ENCODE measurements at regions not wholly inside any gene's neighbourhood (a gene's known extent, or its start where the extent isn't known, plus 50 kb on each side); places are given as distances from the start of the nearest gene placed in this dataset.
"Not testable (repeated sequence)": the region's sequence is repeated elsewhere in the genome, so short reads cannot be mapped to it uniquely, and the experiment has no call there.

GRCh38 chr3:177405191-177405672 lies 207.9 kb upstream of the TBL1XR1 start:
- no peak for DNase-seq

DNA sequence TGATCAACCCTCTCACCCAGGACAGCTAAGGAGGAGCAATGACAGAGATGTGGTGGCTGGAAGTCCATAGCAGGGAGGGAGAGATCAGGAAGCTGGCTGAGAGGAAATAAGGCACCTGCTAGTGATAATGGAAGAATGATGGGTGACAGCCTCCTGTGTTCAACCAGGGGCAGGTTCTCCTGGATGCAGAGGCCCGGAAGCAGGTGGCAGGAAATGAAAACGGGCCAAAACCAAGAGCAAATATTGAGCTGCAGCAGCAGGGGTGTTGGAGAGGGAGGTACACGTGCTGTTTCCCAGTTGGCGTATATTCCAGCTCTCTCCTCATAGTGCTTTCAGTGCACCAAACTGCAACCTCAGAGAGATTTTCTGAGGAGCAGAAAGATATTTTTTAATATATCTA lies 213.4 kb upstream of the TBL1XR1 start:
- no peak for DNase-seq

- DNase-seq = no peak
Measured at GRCh38 chr3:177411201-177411600, 213.9 kb upstream of the TBL1XR1 start.

GRCh38 chr3:177412677-177413170 lies 215.4 kb upstream of the TBL1XR1 start:
- not testable (repeated sequence) for DNase-seq

DNA sequence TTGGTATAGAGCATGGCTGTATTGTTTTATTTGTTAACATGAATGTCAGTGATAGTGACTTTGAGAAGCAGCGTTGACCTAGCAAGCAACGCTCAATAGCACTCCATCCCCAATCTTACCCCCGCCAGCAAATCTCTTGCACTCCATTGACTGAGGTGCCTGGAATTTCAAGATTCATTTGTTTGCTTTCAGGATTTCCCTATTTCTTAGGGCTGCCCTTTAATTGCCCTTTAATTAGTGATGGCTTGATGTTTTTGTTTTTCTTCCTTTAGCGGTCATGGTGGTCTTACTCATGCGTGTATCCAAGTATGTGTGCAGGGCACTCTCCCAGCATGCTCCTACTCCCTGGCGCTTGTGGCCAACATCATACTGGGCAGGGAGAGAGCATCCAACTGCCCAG lies 216.8 kb upstream of the TBL1XR1 start:
- DNase-seq = no peak

DNA sequence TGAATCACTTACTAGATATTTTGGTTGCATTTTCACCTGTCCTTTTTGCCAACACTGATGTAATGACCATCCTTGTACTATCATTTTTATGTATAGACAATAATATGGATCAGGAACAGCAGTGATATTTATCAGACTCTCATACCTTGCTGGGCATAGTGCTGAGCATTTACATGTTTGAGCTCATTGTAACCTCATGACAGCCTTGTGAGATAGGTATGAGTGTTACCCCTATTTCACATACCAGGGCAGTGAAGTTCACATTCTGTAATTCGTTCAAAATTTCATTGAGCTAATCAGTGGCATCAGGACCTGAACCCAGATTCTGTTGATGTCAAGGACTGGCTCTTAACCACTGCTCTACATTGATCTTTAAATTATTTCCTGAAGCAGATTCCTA lies 221.5 kb upstream of the TBL1XR1 start:
- DNase-seq = no peak

GRCh38 chr3:177419904-177420601 lies 222.8 kb upstream of the TBL1XR1 start:
- DNase-seq = no peak

DNA sequence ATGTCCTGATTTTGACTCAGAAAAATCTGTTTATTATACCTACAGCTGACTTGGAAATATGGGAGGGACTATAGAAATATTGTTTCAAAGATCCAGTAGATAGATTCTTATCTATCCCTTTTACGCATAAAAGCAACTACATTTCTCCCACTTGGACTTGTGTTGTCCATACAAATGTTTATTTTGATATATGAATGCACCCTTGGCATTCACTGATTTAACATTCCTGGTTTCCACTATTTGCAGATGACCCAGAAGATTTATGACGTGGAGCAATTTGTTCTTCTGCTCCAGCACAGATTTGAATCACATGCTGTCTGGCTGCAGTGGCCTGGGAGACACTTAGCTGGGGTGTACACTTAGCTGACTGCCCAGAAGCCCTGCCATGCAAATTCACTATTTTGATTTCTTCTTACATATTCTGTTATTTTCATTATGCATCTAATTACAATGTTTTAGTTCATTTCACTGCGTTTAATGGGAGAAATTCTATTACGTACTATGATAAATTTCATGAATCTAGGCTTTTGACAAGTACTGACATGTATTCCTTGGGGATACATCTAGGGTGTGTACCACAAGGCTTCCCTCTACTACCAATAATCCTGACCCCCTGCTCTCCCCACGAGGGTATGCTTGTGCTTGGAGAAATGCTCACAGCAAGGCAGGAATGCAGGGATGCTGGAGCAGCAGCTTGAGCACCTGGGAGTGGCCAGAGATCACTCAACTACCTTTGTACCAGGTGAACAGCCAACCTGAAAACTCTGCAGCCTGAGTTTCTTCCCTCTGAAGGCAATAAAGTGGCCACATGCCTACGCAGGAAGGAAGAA lies 223.6 kb upstream of the TBL1XR1 start:
- no peak for DNase-seq

DNA sequence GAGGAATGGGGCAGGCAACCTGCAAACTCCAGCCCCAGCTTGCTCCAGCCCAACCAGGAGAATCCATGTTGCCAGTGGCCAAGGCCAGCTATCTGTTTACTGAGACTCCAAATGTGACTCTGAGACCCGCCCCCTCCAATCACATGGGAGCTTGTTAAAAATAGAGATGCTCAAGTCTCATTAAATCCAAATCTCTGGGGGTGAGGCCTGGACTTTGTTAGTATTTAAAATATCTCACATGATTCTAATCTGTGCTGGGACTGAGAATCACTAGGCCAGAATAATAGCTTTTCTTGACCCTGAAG lies 224.2 kb upstream of the TBL1XR1 start:
- DNase-seq = no peak

GRCh38 chr3:177424521-177424920 lies 227.2 kb upstream of the TBL1XR1 start:
- DNase-seq = no peak

- no peak for DNase-seq
Measured at GRCh38 chr3:177425042-177425441, 227.8 kb upstream of the TBL1XR1 start.

- DNase-seq = no peak
Measured at GRCh38 chr3:177426106-177426877, 229.0 kb upstream of the TBL1XR1 start.

DNA sequence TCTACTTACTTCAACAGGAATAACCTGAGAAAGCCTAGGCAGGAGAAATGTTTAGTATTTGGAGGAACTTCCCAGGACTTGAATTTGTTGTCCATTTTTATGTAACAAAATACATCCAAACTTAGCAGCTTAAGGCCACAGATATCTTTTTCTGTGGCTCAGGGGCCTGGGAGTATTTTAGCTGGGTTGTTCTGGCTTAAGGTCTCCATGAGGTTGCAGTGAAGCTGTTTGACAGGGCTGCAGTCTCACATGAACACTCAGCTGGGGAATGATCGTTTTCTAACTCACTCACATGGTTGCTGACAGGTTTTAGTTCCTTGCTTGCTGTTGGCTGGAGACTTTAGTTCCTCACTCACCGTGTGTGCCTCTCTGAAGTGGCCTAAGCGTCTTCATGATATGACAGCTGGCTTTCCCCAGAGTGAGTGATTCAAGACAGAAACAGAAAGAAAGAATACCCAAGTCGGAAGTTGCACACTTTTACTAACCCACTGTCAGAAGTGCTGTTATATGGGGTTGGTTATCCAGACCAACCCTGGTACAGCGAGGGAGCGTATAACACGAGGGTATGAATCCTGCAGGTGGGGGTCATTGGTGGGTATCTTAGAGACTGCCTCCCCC lies 229.7 kb upstream of the TBL1XR1 start:
- DNase-seq = no peak

GRCh38 chr3:177427540-177427939 lies 230.3 kb upstream of the TBL1XR1 start:
- no peak for DNase-seq

DNA sequence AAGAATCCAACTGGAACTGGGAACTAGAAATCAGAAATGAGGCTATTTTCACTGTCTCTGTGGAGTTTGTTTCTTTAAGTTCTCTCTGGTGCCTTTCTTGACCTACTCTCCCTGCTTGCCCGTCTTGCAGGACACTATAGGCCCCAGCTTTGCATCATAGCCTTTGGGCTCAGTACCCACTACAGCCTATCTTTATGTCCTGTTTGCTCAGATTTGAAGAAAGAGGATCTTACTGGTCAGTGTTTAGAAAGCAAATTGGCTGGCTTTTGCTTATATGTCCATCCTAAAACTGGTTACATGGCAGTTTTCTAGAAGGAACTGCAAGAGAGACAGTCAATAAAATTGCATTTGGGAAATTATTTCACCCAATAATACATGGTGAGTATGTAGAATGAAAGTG lies 231.8 kb upstream of the TBL1XR1 start:
- no peak for DNase-seq

DNA sequence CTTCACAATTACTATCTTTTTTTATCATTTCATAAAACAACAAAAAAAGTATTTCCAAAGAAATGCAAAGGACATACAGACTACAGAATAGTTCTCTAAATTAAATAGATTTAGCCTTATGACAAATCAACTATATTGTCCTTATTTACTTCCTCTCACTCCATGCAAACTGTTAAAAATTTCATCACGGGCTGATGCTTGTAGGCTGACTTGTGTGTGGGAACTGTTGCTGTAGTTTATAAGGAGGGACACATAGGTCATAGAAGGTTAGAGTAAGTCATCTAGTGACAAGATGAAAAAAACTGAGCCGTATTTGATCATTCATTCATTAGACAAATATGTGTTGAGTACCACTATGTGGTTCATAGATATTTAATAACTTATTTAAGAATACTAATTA lies 232.5 kb upstream of the TBL1XR1 start:
- DNase-seq = no peak

- no peak for DNase-seq
Measured at GRCh38 chr3:177430653-177431052, 233.4 kb upstream of the TBL1XR1 start.

- no peak for DNase-seq
Measured at GRCh38 chr3:177431525-177432176, 234.4 kb upstream of the TBL1XR1 start.

DNA sequence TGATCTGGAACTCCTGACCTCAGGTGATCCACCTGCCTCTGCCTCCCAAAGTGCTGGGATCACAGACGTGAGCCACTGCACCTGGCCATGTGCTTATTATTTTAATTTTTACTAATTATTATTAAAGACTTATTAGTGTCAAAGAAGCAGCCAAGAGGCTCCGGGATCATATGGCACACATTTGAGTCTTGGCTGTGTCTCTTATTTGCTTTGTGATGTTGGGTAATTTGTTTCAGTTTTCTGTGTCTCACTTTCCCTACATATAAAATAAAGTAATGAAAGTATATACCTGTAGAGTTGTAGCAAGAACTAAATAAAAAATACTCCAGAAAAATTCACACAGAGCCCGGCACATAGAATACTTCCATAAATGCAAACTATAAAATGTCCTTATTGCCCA lies 238.0 kb upstream of the TBL1XR1 start:
- DNase-seq = no peak

GRCh38 chr3:177437513-177438337 lies 240.4 kb upstream of the TBL1XR1 start:
- no peak for DNase-seq

- no peak for DNase-seq
Measured at GRCh38 chr3:177438596-177439220, 241.4 kb upstream of the TBL1XR1 start.

Measured in SW 1271 (cell line).